CD4-positive, alpha-beta memory T cell (primary cell): ENCODE measurements at regions not wholly inside any gene's neighbourhood (a gene's known extent, or its start where the extent isn't known, plus 50 kb on each side); places are given as distances from the start of the nearest gene placed in this dataset.

ENCODE experiments used
- CTCF ChIA-PET: fragments of 350-600 bp; sonication (Branson Sonifier 250); formaldehyde crosslinking; loops from one replicate; lab custom pipeline; 2021; ENCODE audit warnings: inconsistent platforms; ENCODE audit not compliant: partially characterized antibody; lab: Charles Lee
- POLR2A ChIA-PET: fragments of 350-600 bp; sonication (Branson Sonifier 250); formaldehyde crosslinking; loops from one replicate; lab custom pipeline; 2021; ENCODE audit not compliant: partially characterized antibody; lab: Charles Lee
- DNase-seq, 5 donors: peaks; one replicate each; pipeline versions ENCODE4 v3.0.0 to v3.0.0-alpha.2; 2020 to 2022; ENCODE audit warnings: mixed read lengths in 1 of 5
- H3K27ac ChIP-seq: one replicate; pipeline ENCODE4 v1.7.0; 2013; ENCODE audit warnings: low read depth, low read length
- H3K27me3 ChIP-seq: 2 replicates; pipeline ENCODE4 v1.7.0; 2013; ENCODE audit warnings: mild to moderate bottlenecking, low read length, moderate library complexity; ENCODE audit not compliant: insufficient read depth
- H3K36me3 ChIP-seq: 2 replicates; pipeline ENCODE4 v1.7.0; 2013; ENCODE audit warnings: mild to moderate bottlenecking, low read length, moderate library complexity; ENCODE audit not compliant: insufficient read depth
- H3K4me1 ChIP-seq: 2 replicates; pipeline ENCODE4 v1.7.0; 2013; ENCODE audit warnings: mild to moderate bottlenecking, low read length, moderate library complexity; ENCODE audit not compliant: insufficient read depth
- H3K4me3 ChIP-seq, 2 donors: one replicate each; pipeline ENCODE4 v1.7.0; 2013; ENCODE audit warnings: low read length in 2 of 2, mild to moderate bottlenecking in 1 of 2
- H3K9me3 ChIP-seq, 2 donors: one replicate each; pipeline ENCODE4 v1.7.0; 2013; ENCODE audit warnings: low read length in 2 of 2, control low read depth in 1 of 2; ENCODE audit not compliant: control insufficient read depth in 1 of 2
- H3K27ac Mint-ChIP-seq, 7 donors: one replicate each; pipeline ENCODE4 v1.8.0; 2020 to 2021; ENCODE audit warnings: mixed read lengths in 7 of 7, mild to moderate bottlenecking in 6 of 7, inconsistent platforms in 3 of 7, moderate library complexity in 3 of 7
- H3K27me3 Mint-ChIP-seq, 2 donors: one replicate each; pipeline ENCODE4 v1.8.0; 2020 to 2021; ENCODE audit warnings: mixed read lengths in 2 of 2
- H3K36me3 Mint-ChIP-seq, 2 donors: one replicate each; pipeline ENCODE4 v1.8.0; 2020 to 2021; ENCODE audit warnings: mixed read lengths in 2 of 2, inconsistent platforms in 1 of 2, mild to moderate bottlenecking in 1 of 2
- H3K4me1 Mint-ChIP-seq, 4 donors: one replicate each; pipeline ENCODE4 v1.8.0; 2020 to 2021; ENCODE audit warnings: mixed read lengths in 4 of 4, mild to moderate bottlenecking in 1 of 4
- H3K4me3 Mint-ChIP-seq, 8 donors: one replicate each; pipeline ENCODE4 v1.8.0; 2020 to 2021; ENCODE audit warnings: mixed read lengths in 8 of 8, mild to moderate bottlenecking in 7 of 8, moderate library complexity in 6 of 8, inconsistent platforms in 3 of 8
- H3K9me3 Mint-ChIP-seq, 8 donors: one replicate each; pipeline ENCODE4 v1.8.0; 2020 to 2021; ENCODE audit warnings: mixed read lengths in 8 of 8, mild to moderate bottlenecking in 5 of 8, inconsistent platforms in 3 of 8, moderate library complexity in 1 of 8
- intact Hi-C: fragments of 100-400 bp; cut with micrococcal nuclease; formaldehyde crosslinking; loops from one replicate; pipeline ENCODE4 v1.15.1; 2023

DNA sequence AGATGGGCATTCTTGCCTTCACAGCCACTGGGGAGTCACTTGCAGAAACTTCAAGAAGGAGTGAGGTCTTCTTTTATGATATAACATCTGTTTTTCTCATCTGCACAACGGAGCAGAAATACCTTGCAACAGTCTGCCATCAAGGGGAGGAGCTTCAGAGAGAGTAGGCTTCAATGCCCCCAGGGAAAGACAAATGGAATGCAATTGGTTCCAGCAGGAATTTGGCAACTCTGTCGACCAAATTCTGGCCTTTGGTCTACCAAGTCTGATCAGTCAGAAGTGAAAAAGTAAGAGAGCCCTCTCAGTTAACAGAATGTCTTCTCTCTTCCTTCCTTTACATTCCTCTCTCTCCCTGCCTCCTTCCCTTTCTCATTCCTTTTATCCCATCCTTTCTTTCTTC is 229.3 kb downstream of the IDS start:
- Mint-ChIP-seq H3K9me3 (peaks cover 0 to 2% (median 0%) of the 10 kb centered on the region in 8 donors), H3K27me3 (peaks cover 0 to 6% of the 10 kb centered on the region in 2 donors), H3K36me3 (no peaks in the 10 kb centered on the region), H3K4me1 (no peaks in the 10 kb centered on the region), H3K4me3 (no peak overlapping the region), H3K27ac (no peak overlapping the region)
- Histone ChIP-seq H3K27me3 (no peaks in the 10 kb centered on the region), H3K36me3 (no peaks in the 10 kb centered on the region), H3K4me3 (no peak overlapping the region), H3K27ac (no peak overlapping the region), H3K9me3 (no peaks in the 10 kb centered on the region), H3K4me1 (no peaks in the 10 kb centered on the region)
- no peak for DNase-seq
- intact Hi-C loops = no loop called here
- ChIA-PET CTCF (interaction anchor here (1.4 kb wide), 1 partner anchor 11 kb away, joined by 5 read pairs; no protein-coding TSS in a partner anchor), POLR2A (no interaction called here)

DNA sequence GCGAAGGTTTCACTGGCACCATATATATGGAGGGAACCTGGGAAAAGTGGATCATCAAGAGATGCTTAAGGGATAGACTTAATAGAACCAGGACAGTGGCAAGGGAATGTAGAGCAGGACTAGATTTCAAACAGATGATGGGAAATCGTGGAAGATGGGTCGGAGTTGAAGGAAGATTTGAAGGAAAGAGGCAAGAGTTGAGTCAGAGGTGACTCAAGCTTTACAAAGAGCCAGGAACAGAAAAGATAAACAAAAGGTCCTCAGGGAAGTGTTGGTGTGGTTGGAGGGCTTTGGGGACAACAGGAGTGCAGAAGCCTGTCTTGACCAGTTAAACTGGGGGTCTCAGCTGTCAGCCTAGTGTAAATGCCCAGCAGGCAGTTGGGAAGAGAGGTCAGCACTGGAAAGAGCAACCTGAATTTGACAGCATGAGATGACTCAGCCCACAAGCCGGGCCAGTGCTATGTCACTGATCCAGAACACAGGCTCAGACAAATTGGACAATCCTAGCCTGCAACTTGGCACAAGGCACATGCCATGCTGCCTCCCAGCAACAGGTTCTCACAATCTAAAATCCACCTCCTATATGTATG is 230.5 kb downstream of the IDS start:
- no peak for DNase-seq
- Histone ChIP-seq H3K4me1 (no peaks in the 10 kb centered on the region), H3K27ac (no peak overlapping the region), H3K27me3 (no peaks in the 10 kb centered on the region), H3K36me3 (no peaks in the 10 kb centered on the region), H3K4me3 (no peak overlapping the region), H3K9me3 (no peaks in the 10 kb centered on the region)
- Mint-ChIP-seq H3K27me3 (peaks cover 0 to 6% of the 10 kb centered on the region in 2 donors), H3K36me3 (no peaks in the 10 kb centered on the region), H3K4me1 (no peaks in the 10 kb centered on the region), H3K27ac (no peak overlapping the region), H3K9me3 (peaks cover 0 to 2% (median 0%) of the 10 kb centered on the region in 8 donors), H3K4me3 (no peak overlapping the region)
- ChIA-PET POLR2A (no interaction called here), CTCF (no interaction called here)
- intact Hi-C loops = no loop called here

DNA sequence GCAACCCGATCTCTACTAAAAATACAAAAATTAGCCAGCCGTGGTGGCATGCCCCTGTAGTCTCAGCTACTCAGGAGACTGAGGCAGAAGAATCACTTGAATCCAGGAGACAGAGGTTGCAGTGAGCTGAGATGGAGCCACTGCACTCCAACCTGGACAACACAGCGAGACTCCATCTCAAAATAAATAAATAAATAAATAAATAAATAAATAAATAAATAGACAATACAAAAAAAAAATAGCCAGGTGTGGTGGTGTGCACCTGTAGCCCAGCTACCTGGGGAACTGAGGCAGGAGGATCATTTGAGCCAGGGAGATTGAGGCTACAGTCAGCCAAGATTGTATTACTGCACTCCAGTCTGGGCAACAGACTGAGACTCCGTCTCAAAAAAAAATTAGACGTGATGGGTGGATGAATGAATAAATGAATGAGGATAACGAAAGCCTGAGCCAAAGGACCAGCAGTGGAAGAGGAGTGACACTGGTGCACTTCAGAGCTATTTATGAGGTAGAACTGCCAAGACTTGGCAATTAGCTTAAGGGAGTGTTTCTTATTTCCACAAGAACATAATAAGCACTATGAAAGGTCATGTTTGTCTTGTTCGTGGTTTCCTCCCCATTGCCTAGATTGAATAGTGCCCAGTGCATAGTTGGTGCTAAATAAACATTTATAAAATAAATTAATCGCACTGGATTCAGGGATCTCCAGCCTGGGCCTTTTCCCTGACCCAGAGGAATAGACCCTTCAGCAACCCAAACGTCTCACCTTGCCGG is 232.2 kb downstream of the IDS start:
- CTCF ChIA-PET = no interaction called here
- no peaks in the 10 kb centered on the region for H3K36me3 ChIP-seq
- no peaks in the 10 kb centered on the region for H3K4me1 Mint-ChIP-seq
- H3K27ac Mint-ChIP-seq = no peak overlapping the region
- H3K4me1 ChIP-seq = no peaks in the 10 kb centered on the region
- H3K4me3 Mint-ChIP-seq = no peak overlapping the region
- no peaks in the 10 kb centered on the region for H3K9me3 ChIP-seq
- peaks cover 0 to 3% of the 10 kb centered on the region in 2 donors for H3K27me3 Mint-ChIP-seq
- intact Hi-C loops = no loop called here
- no peaks in the 10 kb centered on the region for H3K36me3 Mint-ChIP-seq
- H3K27ac ChIP-seq = no peak overlapping the region
- H3K27me3 ChIP-seq = no peaks in the 10 kb centered on the region
- peaks cover 0 to 2% (median 0%) of the 10 kb centered on the region in 8 donors for H3K9me3 Mint-ChIP-seq
- POLR2A ChIA-PET = no interaction called here
- DNase-seq = no peak
- no peak overlapping the region for H3K4me3 ChIP-seq

DNA sequence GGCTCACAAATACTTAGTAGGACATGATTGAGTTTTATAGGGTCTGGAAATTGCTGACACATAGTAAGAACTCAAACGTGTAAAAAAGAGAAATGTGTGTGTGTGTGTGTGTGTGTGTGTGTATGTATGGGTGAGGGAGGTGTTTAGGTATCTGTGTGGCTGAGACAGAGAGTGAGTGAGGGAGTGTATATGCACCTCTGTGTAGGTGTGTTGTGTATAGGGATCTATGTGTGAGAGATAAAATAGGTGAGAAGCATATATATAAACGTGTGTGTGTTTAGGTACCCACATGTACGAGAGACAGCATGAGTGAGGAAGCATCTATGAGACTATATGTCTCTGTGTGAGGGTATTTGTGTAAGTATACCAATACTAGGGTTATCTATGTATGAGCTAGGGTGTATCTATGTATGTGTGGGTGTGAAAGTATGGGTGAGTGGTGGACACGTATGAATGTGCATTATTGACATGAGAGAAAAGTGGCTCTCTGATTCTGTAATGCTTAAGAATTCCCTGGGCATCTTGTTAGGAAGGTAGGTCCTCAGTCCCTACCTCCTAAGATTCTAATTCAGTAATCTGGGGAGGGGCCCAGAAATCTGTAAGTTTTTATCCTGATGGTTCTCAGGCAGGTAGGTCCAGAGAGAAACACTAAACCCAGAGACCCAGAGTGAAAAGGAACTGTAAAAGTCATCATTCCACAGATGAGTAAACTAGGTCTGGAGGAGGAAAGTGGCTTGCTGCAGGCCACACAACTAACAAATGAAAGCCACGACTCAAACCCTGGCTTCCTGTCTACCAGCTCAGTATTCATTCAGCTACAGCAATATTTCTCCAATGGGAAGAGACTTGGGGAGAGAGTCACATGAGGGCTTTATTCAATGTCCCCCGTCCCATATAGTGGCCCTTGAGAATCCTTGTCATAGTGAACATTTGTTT is 237.0 kb downstream of the IDS start:
- Histone ChIP-seq H3K27ac (no peak overlapping the region), H3K9me3 (no peaks in the 10 kb centered on the region), H3K36me3 (no peaks in the 10 kb centered on the region), H3K4me1 (no peaks in the 10 kb centered on the region), H3K27me3 (no peaks in the 10 kb centered on the region), H3K4me3 (no peak overlapping the region)
- POLR2A ChIA-PET = no interaction called here
- Mint-ChIP-seq H3K27me3 (peaks cover 0 to 5% of the 10 kb centered on the region in 2 donors), H3K4me3 (no peak overlapping the region), H3K36me3 (no peaks in the 10 kb centered on the region), H3K27ac (no peak overlapping the region), H3K9me3 (peaks cover 0 to 5% (median 0%) of the 10 kb centered on the region in 8 donors), H3K4me1 (no peaks in the 10 kb centered on the region)
- CTCF ChIA-PET = no interaction called here
- intact Hi-C loops = no loop called here
- no peak for DNase-seq

DNA sequence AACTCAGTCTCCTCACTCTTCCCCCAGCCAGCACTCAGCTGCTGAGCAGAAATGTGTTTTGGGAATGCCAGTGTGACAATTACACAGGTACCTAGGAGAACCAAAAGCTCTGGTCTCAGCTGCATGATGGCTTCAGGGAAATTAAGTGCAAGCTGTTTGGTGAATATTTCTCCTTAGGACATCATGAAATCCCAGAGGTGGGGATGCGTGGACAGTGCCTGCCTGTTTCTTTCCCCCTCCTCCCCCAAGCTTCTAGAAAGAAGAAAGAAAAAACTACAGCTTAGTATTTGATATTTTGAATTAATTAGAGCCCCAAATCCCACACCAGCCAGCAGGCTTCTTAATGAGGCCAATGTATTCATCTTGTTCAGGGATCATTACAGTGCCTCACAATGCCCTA is 243.0 kb downstream of the IDS start:
- H3K36me3 Mint-ChIP-seq = no peaks in the 10 kb centered on the region
- H3K27ac Mint-ChIP-seq = no peak overlapping the region
- no peaks in the 10 kb centered on the region for H3K4me1 ChIP-seq
- no peak overlapping the region for H3K4me3 ChIP-seq
- H3K9me3 ChIP-seq = no peaks in the 10 kb centered on the region
- no peak overlapping the region for H3K27ac ChIP-seq
- ChIA-PET CTCF (no interaction called here), POLR2A (no interaction called here)
- no peaks in the 10 kb centered on the region for H3K36me3 ChIP-seq
- DNase-seq = no peak
- H3K27me3 ChIP-seq = no peaks in the 10 kb centered on the region
- peaks cover 0 to 3% (median 0%) of the 10 kb centered on the region in 8 donors for H3K9me3 Mint-ChIP-seq
- no peak overlapping the region for H3K4me3 Mint-ChIP-seq
- intact Hi-C loops = no loop called here
- H3K4me1 Mint-ChIP-seq = no peaks in the 10 kb centered on the region
- peaks cover 1 to 5% of the 10 kb centered on the region in 2 donors for H3K27me3 Mint-ChIP-seq

DNA sequence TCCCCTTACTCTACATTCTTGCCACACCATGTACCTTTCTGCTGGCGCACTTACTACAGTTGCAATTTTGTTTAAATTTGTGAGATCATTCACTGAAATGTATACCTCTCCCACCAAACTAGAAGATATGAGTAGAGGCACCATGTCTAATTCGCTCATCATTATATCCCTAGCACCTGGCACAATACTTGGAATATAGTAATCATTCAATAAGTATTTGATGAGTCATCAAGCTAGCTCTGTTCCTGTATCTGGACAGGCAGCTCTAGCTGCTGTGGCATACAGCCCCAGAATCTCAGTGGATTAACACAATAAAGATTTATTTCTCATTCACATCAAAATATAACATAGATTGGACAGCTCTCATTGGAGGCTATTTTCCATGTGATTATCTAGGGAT is 245.9 kb downstream of the IDS start:
- Histone ChIP-seq H3K27ac (no peak overlapping the region), H3K4me1 (no peaks in the 10 kb centered on the region), H3K27me3 (no peaks in the 10 kb centered on the region), H3K9me3 (no peaks in the 10 kb centered on the region), H3K36me3 (no peaks in the 10 kb centered on the region), H3K4me3 (no peak overlapping the region)
- intact Hi-C loops = no loop called here
- ChIA-PET CTCF (no interaction called here), POLR2A (no interaction called here)
- Mint-ChIP-seq H3K27ac (no peak overlapping the region), H3K4me1 (no peaks in the 10 kb centered on the region), H3K27me3 (peaks cover 1 to 3% of the 10 kb centered on the region in 2 donors), H3K36me3 (no peaks in the 10 kb centered on the region), H3K9me3 (peaks cover 0 to 3% (median 0%) of the 10 kb centered on the region in 8 donors), H3K4me3 (no peak overlapping the region)
- no peak for DNase-seq

DNA sequence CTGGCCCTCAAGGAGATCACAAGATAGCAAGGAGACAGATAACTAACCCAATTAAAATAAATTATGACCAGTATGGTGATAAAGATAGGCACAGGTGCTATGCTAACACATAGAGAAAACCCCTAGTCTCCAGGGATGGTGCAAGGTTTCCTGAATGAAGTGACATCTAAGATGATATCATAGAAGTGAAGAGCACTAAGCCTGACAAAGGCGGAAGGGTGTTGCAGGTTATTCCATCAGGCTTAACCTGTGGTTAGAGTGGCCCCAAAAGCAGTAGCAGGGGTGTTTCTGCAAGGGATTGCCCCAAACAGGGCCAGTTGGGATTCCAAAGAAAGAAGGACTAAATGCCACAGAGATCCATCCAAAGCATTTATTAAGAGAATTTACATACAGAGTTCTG is 249.2 kb downstream of the IDS start:
- ChIA-PET CTCF (no interaction called here), POLR2A (no interaction called here)
- no peaks in the 10 kb centered on the region for H3K9me3 ChIP-seq
- Mint-ChIP-seq H3K27ac (no peak overlapping the region), H3K36me3 (no peaks in the 10 kb centered on the region), H3K4me1 (no peaks in the 10 kb centered on the region), H3K9me3 (peaks cover 0 to 1% (median 0%) of the 10 kb centered on the region in 8 donors), H3K4me3 (no peak overlapping the region), H3K27me3 (peaks cover 0 to 2% of the 10 kb centered on the region in 2 donors)
- no peaks in the 10 kb centered on the region for H3K4me1 ChIP-seq
- H3K36me3 ChIP-seq = no peaks in the 10 kb centered on the region
- H3K4me3 ChIP-seq = no peak overlapping the region
- intact Hi-C loops = no loop called here
- no peaks in the 10 kb centered on the region for H3K27me3 ChIP-seq
- DNase-seq = no peak
- no peak overlapping the region for H3K27ac ChIP-seq
